ENCODE measurements at regions not wholly inside any gene's neighbourhood (a gene's known extent, or its start where the extent isn't known, plus 50 kb on each side); places are given as distances from the start of the nearest gene placed in this dataset.

DNA sequence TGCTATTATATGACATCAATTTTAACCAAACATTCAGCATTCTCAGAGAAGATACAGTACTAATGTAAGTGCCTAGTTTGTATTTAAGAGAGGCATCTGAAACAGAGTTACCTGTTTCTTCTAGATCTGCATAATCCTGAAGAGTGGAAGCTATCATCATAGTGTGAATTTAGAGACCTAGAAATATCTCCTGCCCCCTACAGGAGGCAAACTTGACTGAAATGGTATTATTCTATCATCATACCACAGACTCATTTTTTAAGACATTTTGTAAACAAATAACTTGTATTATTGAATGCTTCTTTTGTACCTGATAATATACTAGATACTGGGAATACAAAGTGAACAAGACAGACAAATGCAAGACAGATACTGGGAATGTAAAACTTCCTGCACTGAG lies 216.8 kb upstream of the RPS23 start:
- TF ChIP-seq, protein P1, sequence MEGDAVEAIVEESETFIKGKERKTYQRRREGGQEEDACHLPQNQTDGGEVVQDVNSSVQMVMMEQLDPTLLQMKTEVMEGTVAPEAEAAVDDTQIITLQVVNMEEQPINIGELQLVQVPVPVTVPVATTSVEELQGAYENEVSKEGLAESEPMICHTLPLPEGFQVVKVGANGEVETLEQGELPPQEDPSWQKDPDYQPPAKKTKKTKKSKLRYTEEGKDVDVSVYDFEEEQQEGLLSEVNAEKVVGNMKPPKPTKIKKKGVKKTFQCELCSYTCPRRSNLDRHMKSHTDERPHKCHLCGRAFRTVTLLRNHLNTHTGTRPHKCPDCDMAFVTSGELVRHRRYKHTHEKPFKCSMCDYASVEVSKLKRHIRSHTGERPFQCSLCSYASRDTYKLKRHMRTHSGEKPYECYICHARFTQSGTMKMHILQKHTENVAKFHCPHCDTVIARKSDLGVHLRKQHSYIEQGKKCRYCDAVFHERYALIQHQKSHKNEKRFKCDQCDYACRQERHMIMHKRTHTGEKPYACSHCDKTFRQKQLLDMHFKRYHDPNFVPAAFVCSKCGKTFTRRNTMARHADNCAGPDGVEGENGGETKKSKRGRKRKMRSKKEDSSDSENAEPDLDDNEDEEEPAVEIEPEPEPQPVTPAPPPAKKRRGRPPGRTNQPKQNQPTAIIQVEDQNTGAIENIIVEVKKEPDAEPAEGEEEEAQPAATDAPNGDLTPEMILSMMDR (IDR thresholded peaks at IDR 0.05): no peak
- TF ChIP-seq, protein P2, sequence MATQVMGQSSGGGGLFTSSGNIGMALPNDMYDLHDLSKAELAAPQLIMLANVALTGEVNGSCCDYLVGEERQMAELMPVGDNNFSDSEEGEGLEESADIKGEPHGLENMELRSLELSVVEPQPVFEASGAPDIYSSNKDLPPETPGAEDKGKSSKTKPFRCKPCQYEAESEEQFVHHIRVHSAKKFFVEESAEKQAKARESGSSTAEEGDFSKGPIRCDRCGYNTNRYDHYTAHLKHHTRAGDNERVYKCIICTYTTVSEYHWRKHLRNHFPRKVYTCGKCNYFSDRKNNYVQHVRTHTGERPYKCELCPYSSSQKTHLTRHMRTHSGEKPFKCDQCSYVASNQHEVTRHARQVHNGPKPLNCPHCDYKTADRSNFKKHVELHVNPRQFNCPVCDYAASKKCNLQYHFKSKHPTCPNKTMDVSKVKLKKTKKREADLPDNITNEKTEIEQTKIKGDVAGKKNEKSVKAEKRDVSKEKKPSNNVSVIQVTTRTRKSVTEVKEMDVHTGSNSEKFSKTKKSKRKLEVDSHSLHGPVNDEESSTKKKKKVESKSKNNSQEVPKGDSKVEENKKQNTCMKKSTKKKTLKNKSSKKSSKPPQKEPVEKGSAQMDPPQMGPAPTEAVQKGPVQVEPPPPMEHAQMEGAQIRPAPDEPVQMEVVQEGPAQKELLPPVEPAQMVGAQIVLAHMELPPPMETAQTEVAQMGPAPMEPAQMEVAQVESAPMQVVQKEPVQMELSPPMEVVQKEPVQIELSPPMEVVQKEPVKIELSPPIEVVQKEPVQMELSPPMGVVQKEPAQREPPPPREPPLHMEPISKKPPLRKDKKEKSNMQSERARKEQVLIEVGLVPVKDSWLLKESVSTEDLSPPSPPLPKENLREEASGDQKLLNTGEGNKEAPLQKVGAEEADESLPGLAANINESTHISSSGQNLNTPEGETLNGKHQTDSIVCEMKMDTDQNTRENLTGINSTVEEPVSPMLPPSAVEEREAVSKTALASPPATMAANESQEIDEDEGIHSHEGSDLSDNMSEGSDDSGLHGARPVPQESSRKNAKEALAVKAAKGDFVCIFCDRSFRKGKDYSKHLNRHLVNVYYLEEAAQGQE (IDR thresholded peaks at IDR 0.05; ENCODE audit: insufficient read depth in 1 of 2, low read depth in 2 of 2, low read length in 1 of 2): no peak
- TF ChIP-seq TCF7L2 (IDR thresholded peaks at IDR 0.05; ENCODE audit: low read depth, low read length) (no peak), POLR2AphosphoS5 (IDR thresholded peaks at IDR 0.05; ENCODE audit: low read depth, low read length) (no peak), SIN3A (IDR thresholded peaks at IDR 0.05; ENCODE audit: borderline replicate concordance, insufficient read depth, low read depth, low read length) (no peak)
- intact Hi-C loops (cut with micrococcal nuclease; ENCODE audit: unreplicated experiment) (no loop called here), in situ Hi-C loops (cut with HindIII; ENCODE audit: low pct_unique_long_range_greater_than_20kb, low sequenced_read_pairs) (no loop called here)
- ChIA-PET CTCF (no interaction called here), POLR2A (no interaction called here)
- Histone ChIP-seq H3K4me1 (ENCODE audit: control insufficient read depth, insufficient read depth, low read length) (no peaks in the 10 kb centered on the region), H3K27me3 (ENCODE audit: control insufficient read depth, insufficient read depth, low read length) (no peaks in the 10 kb centered on the region), H3K36me3 (ENCODE audit: control insufficient read depth, insufficient read depth, low read length) (no peaks in the 10 kb centered on the region), H3K4me3 (ENCODE audit: low read depth in 2 of 2, low read length in 2 of 2) (no peak overlapping the region), H3K27ac (ENCODE audit: low read length) (no peak overlapping the region), H3K9me3 (ENCODE audit: control insufficient read depth, insufficient read depth, low read depth, low read length) (no peaks in the 10 kb centered on the region)
- DNase-seq (ENCODE audit: low read depth, low spot score) (no peak), ATAC-seq (no peak)
- no TSS peak for BruUV-seq (replicated peaks)

DNA sequence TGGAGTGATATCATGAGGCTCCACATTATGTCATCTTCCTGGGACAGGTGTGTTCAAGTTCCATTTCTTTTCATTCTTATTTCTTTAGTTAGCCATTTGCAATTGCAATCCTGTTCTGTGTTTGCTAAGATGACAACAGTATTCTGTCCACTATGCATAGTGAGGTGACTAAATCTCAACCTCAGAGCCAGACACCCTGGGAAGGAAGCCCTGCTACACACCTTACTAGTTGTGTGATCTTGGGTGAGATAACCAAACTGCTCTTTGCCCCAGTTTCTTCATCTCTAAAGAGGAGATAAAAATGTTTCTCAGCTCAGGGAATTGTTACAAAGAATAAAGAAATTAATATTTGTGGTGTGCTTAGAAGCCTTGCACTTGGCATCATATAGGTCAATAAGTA lies 215.1 kb upstream of the RPS23 start:
- CTCF ChIA-PET: no interaction called here
- in situ Hi-C loops (cut with HindIII; ENCODE audit: low pct_unique_long_range_greater_than_20kb, low sequenced_read_pairs): no loop called here
- no peaks in the 10 kb centered on the region for H3K4me1 ChIP-seq (ENCODE audit: control insufficient read depth, insufficient read depth, low read length)
- H3K27me3 ChIP-seq (ENCODE audit: control insufficient read depth, insufficient read depth, low read length): no peaks in the 10 kb centered on the region
- intact Hi-C loops (cut with micrococcal nuclease; ENCODE audit: unreplicated experiment): no loop called here
- H3K9me3 ChIP-seq (ENCODE audit: control insufficient read depth, insufficient read depth, low read depth, low read length): no peaks in the 10 kb centered on the region
- H3K4me3 ChIP-seq (ENCODE audit: low read depth in 2 of 2, low read length in 2 of 2): no peak overlapping the region
- no peak for DNase-seq (ENCODE audit: low read depth, low spot score)
- no peak for ATAC-seq
- H3K36me3 ChIP-seq (ENCODE audit: control insufficient read depth, insufficient read depth, low read length): no peaks in the 10 kb centered on the region
- POLR2A ChIA-PET: no interaction called here
- no TSS peak for BruUV-seq (replicated peaks)
- TF ChIP-seq TCF7L2 (IDR thresholded peaks at IDR 0.05; ENCODE audit: low read depth, low read length) (no peak), POLR2AphosphoS5 (IDR thresholded peaks at IDR 0.05; ENCODE audit: low read depth, low read length) (no peak), SIN3A (IDR thresholded peaks at IDR 0.05; ENCODE audit: borderline replicate concordance, insufficient read depth, low read depth, low read length) (no peak)
- TF ChIP-seq, protein P1 (IDR thresholded peaks at IDR 0.05): no peak
- TF ChIP-seq, protein P2 (IDR thresholded peaks at IDR 0.05; ENCODE audit: insufficient read depth in 1 of 2, low read depth in 2 of 2, low read length in 1 of 2): no peak
- no peak overlapping the region for H3K27ac ChIP-seq (ENCODE audit: low read length)
